H1 (cell line): ENCODE measurements at regions not wholly inside any gene's neighbourhood (a gene's known extent, or its start where the extent isn't known, plus 50 kb on each side); places are given as distances from the start of the nearest gene placed in this dataset.

ENCODE experiments used
- MAFK ChIP-seq: IDR thresholded peaks from 2 replicates; pipeline ENCODE4 v1.6.1; 2012; ENCODE audit warnings: low read depth, mild to moderate bottlenecking, improper control_type of control experiment, low read length
- TEAD4 ChIP-seq: IDR thresholded peaks from 2 replicates; pipeline ENCODE4 v1.6.1; 2012; ENCODE audit warnings: low read depth, low read length, inconsistent platforms, mixed read lengths

DNA sequence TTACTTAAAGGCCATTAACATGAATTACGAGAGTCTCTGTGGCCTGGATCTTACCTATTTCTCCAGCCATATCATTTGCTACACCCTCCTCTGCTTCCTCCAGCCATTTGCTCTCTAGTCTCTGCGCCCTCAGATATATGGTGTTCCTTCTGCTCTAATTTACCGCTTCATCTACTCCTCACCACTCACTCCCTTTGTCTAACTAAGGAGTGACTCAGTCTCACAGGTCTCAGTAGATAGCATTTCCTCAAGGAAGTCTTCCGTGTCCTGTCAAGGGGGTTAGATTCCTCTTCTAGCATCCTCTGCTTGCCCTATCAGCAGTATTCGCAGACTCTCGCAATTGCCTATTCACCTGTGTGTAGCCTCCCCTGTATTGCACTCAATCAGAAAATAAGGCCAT, 892.1 kb upstream of the INTU start (continued):
- no peak for TF ChIP-seq MAFK
- TF ChIP-seq TEAD4 = no peak
